Loucy (cell line): ENCODE measurements at regions not wholly inside any gene's neighbourhood (a gene's known extent, or its start where the extent isn't known, plus 50 kb on each side); places are given as distances from the start of the nearest gene placed in this dataset.

Experiments used
- CTCF ChIP-seq: fragments of 200-600 bp; sonication (generic); conservative IDR thresholded peaks from 2 replicates; pipeline ENCODE4 v1.5.1; 2014; ENCODE audit warnings: mild to moderate bottlenecking, antibody characterized with exemption, low read length
- EZH2phosphoT487 ChIP-seq: fragments of 200-600 bp; IDR thresholded peaks from 2 replicates; pipeline ENCODE4 v1.6.1; 2018; ENCODE audit warnings: antibody characterized with exemption, mild to moderate bottlenecking, moderate library complexity, borderline replicate concordance

GRCh38 chr12:84435682-84436081, 476.9 kb downstream of the SLC6A15 start:
- no peak for TF ChIP-seq CTCF
- no peak for TF ChIP-seq EZH2phosphoT487
